ENCODE measurements at regions not wholly inside any gene's neighbourhood (a gene's known extent, or its start where the extent isn't known, plus 50 kb on each side); places are given as distances from the start of the nearest gene placed in this dataset.

DNA sequence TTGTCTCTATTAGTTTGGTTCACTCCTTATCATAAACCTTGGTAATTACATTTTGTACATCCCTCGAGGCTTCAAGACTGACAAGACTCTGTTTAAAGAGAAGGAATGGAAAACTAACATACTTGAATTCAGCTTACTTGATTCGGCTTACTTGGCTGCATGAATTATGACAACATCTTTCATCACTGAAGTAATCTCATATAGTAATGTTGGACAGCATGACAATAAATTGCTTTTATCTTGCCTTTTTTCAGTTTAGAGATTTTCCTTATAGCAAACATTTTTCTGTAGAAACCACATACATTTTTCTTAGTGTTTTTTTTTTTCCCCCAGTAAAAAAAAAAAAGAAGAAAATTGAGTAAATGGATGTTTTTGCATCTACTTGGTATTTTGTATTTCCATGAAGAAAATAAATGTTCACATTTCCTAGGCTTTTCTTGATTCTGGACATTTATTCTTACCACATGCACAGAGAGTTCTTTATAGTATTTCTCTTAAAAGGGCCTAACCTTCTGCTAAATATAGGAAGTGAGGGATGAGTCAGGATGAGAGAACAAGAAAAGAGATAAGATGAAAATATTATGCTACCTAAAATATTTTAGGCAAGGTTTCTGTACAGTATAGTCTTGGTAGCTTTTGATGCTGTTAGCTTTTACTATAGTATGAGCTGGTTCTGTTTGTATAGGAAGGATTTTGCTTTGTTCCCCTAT lies 101.0 kb upstream of the HDGFL1 start:
- TF ChIP-seq, protein P1, sequence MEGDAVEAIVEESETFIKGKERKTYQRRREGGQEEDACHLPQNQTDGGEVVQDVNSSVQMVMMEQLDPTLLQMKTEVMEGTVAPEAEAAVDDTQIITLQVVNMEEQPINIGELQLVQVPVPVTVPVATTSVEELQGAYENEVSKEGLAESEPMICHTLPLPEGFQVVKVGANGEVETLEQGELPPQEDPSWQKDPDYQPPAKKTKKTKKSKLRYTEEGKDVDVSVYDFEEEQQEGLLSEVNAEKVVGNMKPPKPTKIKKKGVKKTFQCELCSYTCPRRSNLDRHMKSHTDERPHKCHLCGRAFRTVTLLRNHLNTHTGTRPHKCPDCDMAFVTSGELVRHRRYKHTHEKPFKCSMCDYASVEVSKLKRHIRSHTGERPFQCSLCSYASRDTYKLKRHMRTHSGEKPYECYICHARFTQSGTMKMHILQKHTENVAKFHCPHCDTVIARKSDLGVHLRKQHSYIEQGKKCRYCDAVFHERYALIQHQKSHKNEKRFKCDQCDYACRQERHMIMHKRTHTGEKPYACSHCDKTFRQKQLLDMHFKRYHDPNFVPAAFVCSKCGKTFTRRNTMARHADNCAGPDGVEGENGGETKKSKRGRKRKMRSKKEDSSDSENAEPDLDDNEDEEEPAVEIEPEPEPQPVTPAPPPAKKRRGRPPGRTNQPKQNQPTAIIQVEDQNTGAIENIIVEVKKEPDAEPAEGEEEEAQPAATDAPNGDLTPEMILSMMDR (IDR thresholded peaks at IDR 0.05): no peak
- TF ChIP-seq POLR2A (IDR thresholded peaks at IDR 0.05): no peak
